RWPE2 (cell line): ENCODE measurements at regions not wholly inside any gene's neighbourhood (a gene's known extent, or its start where the extent isn't known, plus 50 kb on each side); places are given as distances from the start of the nearest gene placed in this dataset.

Experiments
- ATAC-seq: fragments of 200-7000 bp; cut with Tn5 transposase; 3 replicates; pipeline ENCODE4 v1.9.1; 2021; ENCODE audit warnings: low read depth
- DNase-seq: peaks from one replicate; pipeline ENCODE4 v3.0.0-alpha.2; 2020; ENCODE audit warnings: low spot score
- H3K27ac ChIP-seq: fragments of 450-650 bp; 2 replicates; pipeline ENCODE4 v1.5.1; 2017; ENCODE audit warnings: mild to moderate bottlenecking; ENCODE audit not compliant: poor library complexity, severe bottlenecking
- H3K27me3 ChIP-seq: fragments of 250-450 bp; sonication (Bioruptor Pico); 2 replicates; pipeline ENCODE4 v1.5.1; 2021; ENCODE audit warnings: mild to moderate bottlenecking, moderate library complexity; ENCODE audit not compliant: insufficient read depth, poor library complexity, severe bottlenecking
- H3K36me3 ChIP-seq: fragments of 250-450 bp; sonication (Bioruptor Pico); 2 replicates; pipeline ENCODE4 v1.5.1; 2020; ENCODE audit warnings: low read depth, mild to moderate bottlenecking, moderate library complexity
- H3K4me1 ChIP-seq: fragments of 250-450 bp; sonication (Bioruptor Pico); 2 replicates; pipeline ENCODE4 v1.5.1; 2021; ENCODE audit warnings: mild to moderate bottlenecking, moderate library complexity; ENCODE audit not compliant: insufficient read depth, poor library complexity, severe bottlenecking
- H3K4me3 ChIP-seq: fragments of 250-450 bp; sonication (Bioruptor Pico); 2 replicates; pipeline ENCODE4 v1.5.1; 2021; ENCODE audit warnings: mild to moderate bottlenecking, moderate library complexity; ENCODE audit not compliant: severe bottlenecking
- H3K9me3 ChIP-seq: fragments of 250-450 bp; sonication (Bioruptor Pico); 2 replicates; pipeline ENCODE4 v1.5.1; 2021; ENCODE audit warnings: mild to moderate bottlenecking, moderate library complexity; ENCODE audit not compliant: severe bottlenecking
- TF ChIP-seq, protein P1 (sequence below): fragments of 450-650 bp; IDR thresholded peaks from one replicate; pipeline ENCODE4 v1.5.1; 2017; ENCODE audit warnings: mild to moderate bottlenecking, moderate library complexity; ENCODE audit not compliant: poor library complexity, severe bottlenecking

DNA sequence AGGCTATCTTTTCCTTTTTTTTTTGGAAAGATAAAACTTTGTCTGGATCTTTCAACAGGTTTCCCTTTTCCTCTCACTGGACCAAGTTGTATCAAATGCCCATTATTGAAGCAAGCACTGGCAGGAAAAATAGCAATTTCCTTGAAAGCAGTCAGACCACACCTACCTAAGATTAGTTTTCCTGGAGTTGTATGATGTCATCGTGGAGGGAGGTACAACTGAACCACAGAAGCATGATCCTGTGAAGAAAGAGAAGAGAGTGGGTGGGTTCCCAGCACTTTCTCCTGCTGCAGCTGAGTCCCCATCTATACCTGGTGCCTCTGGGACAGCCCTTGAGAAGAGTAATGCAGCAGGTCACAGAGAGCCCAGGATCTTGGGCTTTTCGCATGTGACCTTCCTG is 63.6 kb upstream of the ERCC4 start:
- no peaks in the 10 kb centered on the region for H3K27me3 ChIP-seq
- H3K4me1 ChIP-seq: no peaks in the 10 kb centered on the region
- H3K27ac ChIP-seq: no peak overlapping the region
- no peaks in the 10 kb centered on the region for H3K9me3 ChIP-seq
- TF ChIP-seq, protein P1, sequence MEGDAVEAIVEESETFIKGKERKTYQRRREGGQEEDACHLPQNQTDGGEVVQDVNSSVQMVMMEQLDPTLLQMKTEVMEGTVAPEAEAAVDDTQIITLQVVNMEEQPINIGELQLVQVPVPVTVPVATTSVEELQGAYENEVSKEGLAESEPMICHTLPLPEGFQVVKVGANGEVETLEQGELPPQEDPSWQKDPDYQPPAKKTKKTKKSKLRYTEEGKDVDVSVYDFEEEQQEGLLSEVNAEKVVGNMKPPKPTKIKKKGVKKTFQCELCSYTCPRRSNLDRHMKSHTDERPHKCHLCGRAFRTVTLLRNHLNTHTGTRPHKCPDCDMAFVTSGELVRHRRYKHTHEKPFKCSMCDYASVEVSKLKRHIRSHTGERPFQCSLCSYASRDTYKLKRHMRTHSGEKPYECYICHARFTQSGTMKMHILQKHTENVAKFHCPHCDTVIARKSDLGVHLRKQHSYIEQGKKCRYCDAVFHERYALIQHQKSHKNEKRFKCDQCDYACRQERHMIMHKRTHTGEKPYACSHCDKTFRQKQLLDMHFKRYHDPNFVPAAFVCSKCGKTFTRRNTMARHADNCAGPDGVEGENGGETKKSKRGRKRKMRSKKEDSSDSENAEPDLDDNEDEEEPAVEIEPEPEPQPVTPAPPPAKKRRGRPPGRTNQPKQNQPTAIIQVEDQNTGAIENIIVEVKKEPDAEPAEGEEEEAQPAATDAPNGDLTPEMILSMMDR: no peak
- H3K4me3 ChIP-seq: no peak overlapping the region
- no peaks in the 10 kb centered on the region for H3K36me3 ChIP-seq
- DNase-seq: no peak
- no peak for ATAC-seq

DNA sequence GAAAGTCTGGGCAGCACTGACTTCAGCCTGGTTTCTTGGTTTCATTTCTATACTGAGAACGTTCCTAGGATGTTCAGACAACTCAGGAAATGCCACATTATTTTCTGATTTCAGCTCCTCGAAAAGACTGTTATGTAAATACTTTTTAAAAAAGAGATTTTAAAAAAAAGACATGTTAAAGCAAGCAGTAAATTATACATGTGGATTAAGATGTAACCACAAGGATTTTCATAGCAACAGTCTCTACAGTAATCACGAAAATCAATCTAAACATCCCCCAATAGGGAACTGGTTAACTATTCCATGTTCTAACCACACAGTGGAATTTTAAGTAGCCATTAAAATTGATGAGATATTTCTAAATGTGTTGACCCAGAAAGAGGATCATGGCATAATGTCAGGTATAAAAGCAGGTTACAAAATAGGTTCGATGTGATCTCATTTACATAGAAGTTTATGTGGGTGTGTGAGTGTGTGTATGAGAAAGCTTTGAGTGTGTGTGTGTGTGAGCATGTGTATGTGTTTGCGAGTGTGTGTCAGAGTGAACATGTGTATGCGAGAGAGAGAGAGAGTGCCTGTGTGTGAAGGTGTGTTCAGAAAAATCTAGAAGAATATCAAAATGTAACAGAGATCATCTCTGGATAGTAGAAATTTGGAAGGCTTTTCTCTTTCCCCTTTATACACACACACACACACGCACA is 63.0 kb upstream of the ERCC4 start:
- no peaks in the 10 kb centered on the region for H3K36me3 ChIP-seq
- H3K27ac ChIP-seq: no peak overlapping the region
- DNase-seq (no peak), ATAC-seq (no peak)
- H3K27me3 ChIP-seq: no peaks in the 10 kb centered on the region
- TF ChIP-seq, protein P1: no peak
- no peaks in the 10 kb centered on the region for H3K4me1 ChIP-seq
- H3K9me3 ChIP-seq: no peaks in the 10 kb centered on the region
- no peak overlapping the region for H3K4me3 ChIP-seq

DNA sequence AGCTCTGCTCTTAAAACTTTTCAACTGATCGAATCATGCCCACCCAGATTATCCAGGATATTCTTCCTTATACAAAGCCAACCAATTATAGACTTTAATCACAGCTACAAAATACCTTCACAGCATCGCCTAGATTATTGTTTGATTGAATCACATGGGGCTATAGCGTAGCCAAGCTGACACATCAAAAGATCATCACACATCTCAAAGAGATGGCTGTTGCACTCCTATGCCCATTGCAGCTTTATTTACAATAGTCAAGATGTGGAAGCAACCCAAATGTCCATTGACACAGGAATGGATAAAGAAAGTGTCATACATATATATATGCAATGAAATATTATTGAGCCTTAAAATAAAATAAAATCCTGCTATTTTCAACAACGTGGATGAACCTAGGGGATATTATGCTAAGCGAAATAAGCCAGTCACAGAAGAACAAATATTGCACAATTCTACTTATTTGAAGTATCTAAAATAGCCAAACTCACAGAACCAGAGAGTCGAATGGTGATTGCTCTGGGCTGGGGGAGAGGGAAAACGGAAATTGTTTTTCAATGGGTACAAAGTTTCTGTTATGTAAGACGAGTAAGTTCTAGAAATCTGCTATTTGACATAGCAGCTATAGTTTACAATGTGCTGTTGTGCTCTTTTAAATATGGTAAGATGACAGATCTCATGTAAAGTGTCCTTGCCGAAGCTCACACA is 60.9 kb upstream of the ERCC4 start:
- ATAC-seq (no peak), DNase-seq (no peak)
- Histone ChIP-seq H3K27me3 (no peaks in the 10 kb centered on the region), H3K4me1 (no peaks in the 10 kb centered on the region), H3K9me3 (no peaks in the 10 kb centered on the region), H3K4me3 (no peak overlapping the region), H3K36me3 (no peaks in the 10 kb centered on the region), H3K27ac (no peak overlapping the region)
- TF ChIP-seq, protein P1: no peak

DNA sequence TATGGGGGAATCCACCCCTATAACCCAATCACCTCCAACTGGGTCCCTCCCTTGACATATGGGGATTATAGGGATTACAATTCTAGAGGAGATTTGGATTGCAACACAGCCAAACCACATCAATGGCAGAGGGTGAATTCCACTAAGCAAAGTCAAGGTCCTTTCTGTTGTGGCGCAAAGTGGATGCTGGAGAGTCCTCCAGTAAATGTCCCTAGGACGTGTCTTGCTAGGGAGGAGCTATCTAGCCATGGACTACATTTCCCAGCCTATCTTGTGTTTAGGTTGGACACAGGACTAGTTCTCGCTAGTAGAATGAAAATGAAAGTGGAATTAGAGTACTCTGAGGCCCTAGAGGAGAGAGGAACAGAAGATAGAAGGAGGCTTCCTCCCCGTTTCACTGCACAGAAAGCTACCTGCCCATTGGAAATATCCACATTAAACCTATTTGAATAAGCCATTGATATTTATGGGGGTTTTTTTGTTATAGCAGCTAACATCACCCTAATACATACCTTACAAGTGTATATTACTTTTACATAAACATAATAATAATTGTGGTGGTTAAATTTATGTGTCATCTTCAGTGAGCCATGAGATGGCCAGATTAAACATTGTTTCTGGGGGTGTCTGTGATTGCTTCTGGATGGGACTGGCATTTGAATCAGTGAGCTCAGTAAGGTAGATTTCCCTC is 56.7 kb upstream of the ERCC4 start:
- Histone ChIP-seq H3K36me3 (no peaks in the 10 kb centered on the region), H3K4me1 (no peaks in the 10 kb centered on the region), H3K27ac (no peak overlapping the region), H3K9me3 (no peaks in the 10 kb centered on the region), H3K27me3 (no peaks in the 10 kb centered on the region), H3K4me3 (no peak overlapping the region)
- DNase-seq (no peak), ATAC-seq (no peak)
- TF ChIP-seq, protein P1: no peak

DNA sequence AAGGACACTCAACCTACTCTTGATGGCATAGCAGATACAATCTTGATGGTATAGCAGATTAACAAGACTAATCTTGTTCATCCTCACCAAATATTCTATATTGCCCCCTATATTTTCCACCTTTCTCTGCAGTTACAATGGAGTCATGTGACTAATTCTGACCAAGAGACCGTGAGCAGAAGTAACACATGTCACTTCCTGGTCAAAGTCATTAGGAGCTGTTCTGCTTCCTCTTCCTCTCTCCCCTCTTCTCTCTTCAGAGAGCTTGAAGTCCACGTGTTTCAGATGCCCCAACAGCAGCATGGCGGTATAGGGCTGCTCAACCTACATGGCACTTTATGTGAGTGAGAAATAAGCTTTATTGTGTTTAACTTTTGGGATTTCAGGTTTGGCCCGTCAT is 55.3 kb upstream of the ERCC4 start:
- no peak for ATAC-seq
- Histone ChIP-seq H3K4me3 (no peak overlapping the region), H3K27me3 (no peaks in the 10 kb centered on the region), H3K36me3 (no peaks in the 10 kb centered on the region), H3K27ac (no peak overlapping the region), H3K9me3 (no peaks in the 10 kb centered on the region), H3K4me1 (no peaks in the 10 kb centered on the region)
- no peak for DNase-seq
- TF ChIP-seq, protein P1: no peak
